ENCODE measurements at regions not wholly inside any gene's neighbourhood (a gene's known extent, or its start where the extent isn't known, plus 50 kb on each side); places are given as distances from the start of the nearest gene placed in this dataset.

GRCh38 chr5:173394701-173395100 lies 66.5 kb upstream of the STC2 start:
- TF ChIP-seq MAX (CRISPR knock-in tag; IDR thresholded peaks at IDR 0.05) (no peak), GABPB1 (CRISPR knock-in tag; IDR thresholded peaks at IDR 0.05) (no peak), CTCF (IDR thresholded peaks at IDR 0.05) (no peak), ZNF425 (CRISPR knock-in tag; conservative IDR thresholded peaks at IDR 0.05) (no peak), TCF7 (CRISPR knock-in tag; IDR thresholded peaks at IDR 0.05; ENCODE audit: low read depth) (no peak), NR2C2 (CRISPR knock-in tag; IDR thresholded peaks at IDR 0.05) (no peak), FOXP1 (CRISPR knock-in tag; IDR thresholded peaks at IDR 0.05; ENCODE audit: borderline replicate concordance) (no peak), USF2 (CRISPR knock-in tag; IDR thresholded peaks at IDR 0.05) (no peak), ZNF512 (CRISPR knock-in tag; IDR thresholded peaks at IDR 0.05; ENCODE audit: borderline replicate concordance) (no peak), SP1 (CRISPR knock-in tag; conservative IDR thresholded peaks at IDR 0.05) (no peak)

Measured in WTC11 (cell line).